ENCODE measurements at regions not wholly inside any gene's neighbourhood (a gene's known extent, or its start where the extent isn't known, plus 50 kb on each side); places are given as distances from the start of the nearest gene placed in this dataset.

- H3K4me3 ChIP-seq (ENCODE audit: low read length): no peak overlapping the region
- no peak for TF ChIP-seq CTCF (IDR thresholded peaks at IDR 0.05; ENCODE audit: insufficient read depth, low read depth, low read length, missing control alignments)
- no peak for DNase-seq (ENCODE audit: low read depth)
Measured at GRCh38 chr6:12560315-12560714, 156.3 kb upstream of the PHACTR1 start.

- H3K4me3 ChIP-seq (ENCODE audit: low read length): no peak overlapping the region
- no peak for DNase-seq (ENCODE audit: low read depth)
- TF ChIP-seq CTCF (IDR thresholded peaks at IDR 0.05; ENCODE audit: insufficient read depth, low read depth, low read length, missing control alignments): no peak
Measured at GRCh38 chr6:12566618-12567123, 149.9 kb upstream of the PHACTR1 start.

GRCh38 chr6:12567682-12568081, 148.9 kb upstream of the PHACTR1 start:
- no peak for DNase-seq (ENCODE audit: low read depth)
- TF ChIP-seq CTCF (IDR thresholded peaks at IDR 0.05; ENCODE audit: insufficient read depth, low read depth, low read length, missing control alignments): no peak

GRCh38 chr6:12569646-12570045, 146.9 kb upstream of the PHACTR1 start:
- no peak overlapping the region for H3K4me3 ChIP-seq (ENCODE audit: low read length)
- TF ChIP-seq CTCF (IDR thresholded peaks at IDR 0.05; ENCODE audit: insufficient read depth, low read depth, low read length, missing control alignments): no peak
- DNase-seq (ENCODE audit: low read depth): peak; percentile 47

More at GRCh38 chr6:12567682-12568081, 148.9 kb upstream of the PHACTR1 start:
- H3K4me3 ChIP-seq (ENCODE audit: low read length): no peak overlapping the region

- H3K4me3 ChIP-seq (ENCODE audit: low read length): no peak overlapping the region
- peak; percentile 68 for DNase-seq (ENCODE audit: low read depth)
- no peak for TF ChIP-seq CTCF (IDR thresholded peaks at IDR 0.05; ENCODE audit: insufficient read depth, low read depth, low read length, missing control alignments)
Measured at GRCh38 chr6:12570461-12571030, 146.0 kb upstream of the PHACTR1 start.

GRCh38 chr6:12572896-12573827, 143.4 kb upstream of the PHACTR1 start:
- no peak for TF ChIP-seq CTCF (IDR thresholded peaks at IDR 0.05; ENCODE audit: insufficient read depth, low read depth, low read length, missing control alignments)
- DNase-seq (ENCODE audit: low read depth): peak; percentile 73
- H3K4me3 ChIP-seq (ENCODE audit: low read length): no peak overlapping the region
